HPDE6-E6E7 (cell line): ENCODE measurements at regions not wholly inside any gene's neighbourhood (a gene's known extent, or its start where the extent isn't known, plus 50 kb on each side); places are given as distances from the start of the nearest gene placed in this dataset.

Source experiments
- DNase-seq: peaks from one replicate; pipeline ENCODE4 v3.0.0; 2011; ENCODE audit warnings: missing footprints; ENCODE audit errors: extremely low spot score

- DNase-seq = no peak
Measured at GRCh38 chr6:33967966-33968724, 164.3 kb upstream of the MLN start.

DNA sequence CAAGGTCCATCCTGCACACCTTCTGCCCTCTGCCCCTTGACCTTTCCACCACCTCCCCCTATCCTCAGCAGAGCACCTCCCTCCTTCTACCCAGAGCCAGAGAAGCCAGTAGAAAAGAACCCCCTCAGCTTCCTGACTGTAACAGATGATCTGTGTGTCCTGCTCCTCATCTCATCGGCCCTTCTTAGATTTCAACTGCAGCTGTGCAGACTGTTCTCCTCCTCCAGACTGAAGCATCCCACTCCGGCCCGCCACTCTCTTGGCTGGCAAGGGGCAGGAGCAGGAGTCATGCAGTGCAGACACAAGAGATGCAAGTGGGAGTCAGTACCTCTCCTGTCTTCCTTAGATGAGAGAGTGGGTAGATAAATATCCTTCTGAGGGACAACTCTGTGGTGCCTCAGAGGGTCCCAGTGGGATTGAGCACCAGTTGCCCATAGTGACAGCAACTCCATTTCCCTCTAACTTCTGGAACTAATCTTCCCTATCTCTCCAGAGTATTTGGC lies 163.5 kb upstream of the MLN start:
- DNase-seq = no peak

GRCh38 chr6:33966536-33966935 lies 162.7 kb upstream of the MLN start:
- DNase-seq = no peak

DNA sequence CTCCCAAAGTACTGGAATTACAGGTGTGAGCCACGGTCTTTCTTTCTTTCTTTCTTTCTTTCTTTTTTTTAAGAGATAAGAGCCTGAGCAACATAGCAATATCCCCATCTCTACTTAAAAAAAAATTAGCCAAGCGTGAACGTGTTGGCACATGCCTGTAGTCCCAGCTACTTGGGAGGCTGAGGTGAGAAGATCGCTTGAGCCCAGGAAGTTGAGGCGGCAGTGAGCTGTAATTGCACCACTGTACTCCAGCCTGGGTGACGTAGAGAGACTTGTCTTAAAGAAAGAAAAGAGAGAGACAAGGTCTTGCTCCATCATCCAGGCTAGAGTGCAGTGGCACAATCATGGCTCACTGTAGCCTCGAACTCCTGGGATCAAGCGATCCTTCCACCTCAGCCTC lies 162.0 kb upstream of the MLN start:
- no peak for DNase-seq

DNA sequence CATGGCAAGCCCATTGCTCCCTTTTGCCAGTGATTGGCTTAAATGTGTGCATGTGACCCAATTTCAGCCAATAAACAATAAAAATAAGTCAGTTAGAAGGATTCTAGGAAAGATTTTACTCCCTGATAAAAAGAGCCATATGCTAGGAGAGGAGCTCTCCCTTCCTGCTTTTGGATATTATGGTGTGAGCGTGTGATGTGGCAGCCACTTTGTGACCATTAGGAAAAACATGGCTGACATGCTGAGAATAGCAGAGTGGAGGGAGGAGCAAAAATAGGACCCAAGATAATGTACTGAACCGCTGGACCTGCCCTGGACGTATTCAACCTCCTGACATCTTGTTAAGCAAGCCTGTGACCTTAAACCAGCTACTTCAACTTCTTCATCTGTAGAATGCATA lies 160.6 kb upstream of the MLN start:
- no peak for DNase-seq

DNA sequence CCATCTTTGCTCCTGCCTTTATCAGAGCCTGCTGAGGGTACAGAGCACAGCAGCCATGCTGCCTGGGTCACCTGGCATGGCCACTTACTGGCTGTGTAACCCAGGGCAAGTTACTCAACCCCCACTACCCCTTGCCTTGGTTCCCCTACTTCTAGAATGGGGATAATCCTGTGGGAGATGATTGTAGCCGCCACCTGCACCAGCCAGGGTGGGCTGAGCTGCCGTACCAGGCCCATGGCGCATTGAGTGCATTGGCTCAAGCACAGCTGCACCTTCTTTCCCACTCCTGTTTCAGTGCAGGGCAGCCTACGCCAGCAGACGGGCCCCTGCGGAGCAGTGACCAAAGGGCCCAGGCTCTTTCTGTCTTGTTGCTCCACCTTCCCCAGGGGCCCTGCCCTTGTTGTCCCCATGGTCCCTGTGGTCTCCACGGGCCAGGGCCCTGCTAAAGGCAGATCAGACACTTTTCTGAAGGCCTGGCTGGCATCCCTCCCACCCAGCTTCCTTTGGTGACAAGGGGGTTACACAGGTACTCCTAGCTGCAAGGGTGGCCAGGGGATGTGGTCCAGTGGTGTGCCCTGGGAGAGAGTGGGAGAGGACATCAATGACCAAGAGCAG lies 159.4 kb upstream of the MLN start:
- no peak for DNase-seq

- peak; percentile 71 for DNase-seq
Measured at GRCh38 chr6:33962246-33963027, 158.6 kb upstream of the MLN start.

- no peak for DNase-seq
Measured at GRCh38 chr6:33961691-33962090, 157.9 kb upstream of the MLN start.

DNA sequence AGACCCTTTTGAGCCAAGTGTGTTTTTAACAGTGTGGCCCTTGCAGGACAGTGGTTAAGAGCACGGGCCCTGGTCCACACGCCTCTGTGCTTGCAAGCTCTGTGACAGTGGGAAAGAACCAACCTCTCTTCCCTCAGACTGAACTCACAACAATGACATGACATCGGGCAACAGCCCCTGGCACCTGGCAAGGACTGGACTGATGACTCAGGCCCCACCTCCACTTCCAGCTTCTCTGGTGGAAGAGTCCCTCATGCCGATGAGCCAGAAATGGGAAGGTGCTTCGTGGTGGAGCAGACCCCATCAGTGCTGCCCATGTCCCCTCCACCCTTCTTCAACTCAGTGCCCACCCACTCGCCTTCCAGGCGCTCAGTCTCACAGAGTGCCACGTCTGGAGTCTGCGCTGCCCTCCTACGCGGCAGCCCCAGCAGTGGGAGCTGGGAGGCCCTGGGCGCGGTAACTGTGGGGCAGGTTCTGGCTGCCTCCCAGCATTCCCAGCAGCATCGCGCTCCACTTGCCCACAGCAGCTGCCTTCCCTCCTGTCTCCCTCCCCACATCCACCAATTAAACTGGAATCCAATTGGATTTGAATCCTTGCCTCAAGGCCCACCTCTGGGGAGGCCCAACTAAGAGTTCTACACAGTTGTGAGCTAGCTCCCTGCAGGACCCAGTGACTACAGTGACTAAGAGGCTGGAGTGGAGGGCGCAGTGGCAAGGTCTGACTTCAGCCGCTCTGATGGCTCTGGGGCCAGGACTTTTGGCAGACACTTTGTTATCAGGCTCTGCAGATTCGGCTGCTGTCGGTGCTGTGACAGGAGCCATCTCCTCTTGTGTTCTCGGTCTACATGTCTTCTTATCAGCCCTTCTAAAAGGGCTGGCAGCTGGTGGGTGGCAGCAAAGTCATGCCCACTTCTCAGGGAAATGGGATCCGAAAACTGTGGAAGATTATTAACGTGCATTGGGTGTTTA lies 156.8 kb upstream of the MLN start:
- peak; percentile 27 for DNase-seq

GRCh38 chr6:33959661-33960344 lies 156.0 kb upstream of the MLN start:
- DNase-seq = peak; percentile 53

DNA sequence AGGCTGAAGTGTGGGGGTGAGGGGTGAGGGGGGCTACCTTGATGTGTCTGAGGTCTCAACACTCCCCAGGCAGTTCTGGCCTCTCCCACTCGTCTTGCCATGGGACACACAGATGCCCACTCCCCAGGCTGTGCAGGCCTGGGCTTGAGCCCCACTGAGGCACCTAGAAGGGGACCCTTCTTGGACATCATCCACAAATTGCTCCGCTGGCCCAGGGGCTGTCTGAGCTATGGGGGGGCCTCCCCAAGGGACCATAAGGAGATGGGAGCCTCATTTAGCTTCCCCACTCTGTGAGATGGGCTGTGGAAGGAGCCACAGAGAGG lies 155.5 kb upstream of the MLN start:
- no peak for DNase-seq

GRCh38 chr6:33958526-33959328 lies 154.9 kb upstream of the MLN start:
- DNase-seq = no peak

GRCh38 chr6:33957892-33958525 lies 154.2 kb upstream of the MLN start:
- DNase-seq = no peak

GRCh38 chr6:33957131-33957891 lies 153.5 kb upstream of the MLN start:
- no peak for DNase-seq

DNA sequence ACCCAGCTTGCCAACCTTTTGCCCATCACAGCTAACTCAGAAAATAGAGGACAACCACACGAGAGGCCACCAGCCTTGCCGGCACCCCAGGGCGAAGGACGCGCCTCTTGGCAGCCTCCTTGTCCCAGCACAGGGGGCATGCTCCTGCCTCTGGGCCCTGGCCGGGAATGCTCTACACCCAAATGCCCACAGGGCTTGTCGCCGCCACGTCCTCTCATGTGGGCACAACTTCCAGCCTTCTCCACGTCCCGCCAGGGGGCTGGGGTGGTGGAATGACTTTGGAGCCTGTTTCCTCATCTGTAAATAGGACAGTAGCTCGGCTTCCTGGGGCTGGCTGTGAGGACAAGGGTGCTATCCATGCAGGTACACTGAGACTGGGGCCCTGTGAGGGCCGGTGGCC lies 152.4 kb upstream of the MLN start:
- no peak for DNase-seq

- no peak for DNase-seq
Measured at GRCh38 chr6:33955566-33955965, 151.8 kb upstream of the MLN start.

DNA sequence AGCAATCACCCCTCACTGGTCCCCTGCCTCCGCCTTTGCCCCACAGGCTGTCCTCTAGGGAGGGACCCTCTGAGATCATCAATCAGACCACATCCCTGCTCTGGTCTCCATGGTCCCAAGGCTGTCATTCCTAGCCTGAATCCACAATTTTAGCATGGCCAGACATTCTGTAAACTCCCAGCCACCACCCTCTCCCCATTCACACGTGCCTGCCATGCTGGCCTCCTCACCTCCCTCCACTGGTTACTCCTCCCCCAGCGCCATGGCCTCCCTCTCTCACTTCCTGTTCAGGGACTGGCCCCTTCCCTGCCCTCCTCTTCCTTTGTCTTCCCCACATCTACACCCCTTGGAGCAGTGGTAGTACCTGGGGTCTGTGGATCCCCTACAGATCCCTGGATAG lies 150.7 kb upstream of the MLN start:
- no peak for DNase-seq

GRCh38 chr6:33953171-33953570 lies 149.4 kb upstream of the MLN start:
- no peak for DNase-seq

- no peak for DNase-seq
Measured at GRCh38 chr6:33952016-33952415, 148.2 kb upstream of the MLN start.
